Naive B cell (primary cell): ENCODE measurements at regions not wholly inside any gene's neighbourhood (a gene's known extent, or its start where the extent isn't known, plus 50 kb on each side); places are given as distances from the start of the nearest gene placed in this dataset.

ENCODE experiments used
- ATAC-seq, 2 donors: fragments of 150-1000 bp; cut with Tn5 transposase; 2 replicates each; pipeline ENCODE4 v1.10.0; 2021; ENCODE audit warnings: low read depth in 2 of 2, mild to moderate bottlenecking in 2 of 2, moderate library complexity in 2 of 2
- DNase-seq: peaks from one replicate; pipeline ENCODE4 v3.0.0; 2022
- H3K27ac Mint-ChIP-seq, 6 donors: one replicate each; pipeline ENCODE4 v1.8.0; 2020 to 2022; ENCODE audit warnings: mild to moderate bottlenecking in 6 of 6, mixed read lengths in 6 of 6, moderate library complexity in 5 of 6, inconsistent platforms in 2 of 6
- H3K27me3 Mint-ChIP-seq, 3 donors: one replicate each; pipeline ENCODE4 v1.8.0; 2021 to 2022; ENCODE audit warnings: mixed read lengths in 3 of 3, mild to moderate bottlenecking in 1 of 3
- H3K36me3 Mint-ChIP-seq, 2 donors: one replicate each; pipeline ENCODE4 v1.8.0; 2020 to 2022; ENCODE audit warnings: mixed read lengths in 2 of 2, inconsistent platforms in 1 of 2, mild to moderate bottlenecking in 1 of 2
- H3K4me1 Mint-ChIP-seq, 3 donors: one replicate each; pipeline ENCODE4 v1.8.0; 2020 to 2022; ENCODE audit warnings: mixed read lengths in 3 of 3, inconsistent platforms in 1 of 3, mild to moderate bottlenecking in 1 of 3, moderate library complexity in 1 of 3
- H3K4me3 Mint-ChIP-seq, 8 donors: one replicate each; pipeline ENCODE4 v1.8.0; 2020 to 2022; ENCODE audit warnings: mild to moderate bottlenecking in 8 of 8, mixed read lengths in 8 of 8, moderate library complexity in 8 of 8, inconsistent platforms in 2 of 8
- H3K9me3 Mint-ChIP-seq, 7 donors: one replicate each; pipeline ENCODE4 v1.8.0; 2020 to 2022; ENCODE audit warnings: mixed read lengths in 7 of 7, mild to moderate bottlenecking in 5 of 7, inconsistent platforms in 2 of 7, moderate library complexity in 1 of 7

GRCh38 chr11:27968461-27968860, 139.5 kb downstream of the KIF18A start:
- Mint-ChIP-seq H3K9me3 (peaks cover 0 to 7% (median 0%) of the 10 kb centered on the region in 7 donors), H3K27me3 (no peaks in the 10 kb centered on the region), H3K36me3 (no peaks in the 10 kb centered on the region), H3K4me3 (no peak overlapping the region), H3K27ac (no peak overlapping the region), H3K4me1 (no peaks in the 10 kb centered on the region)
- ATAC-seq, result no peak
- no peak for DNase-seq

GRCh38 chr11:27965559-27965958, 142.4 kb downstream of the KIF18A start:
- DNase-seq (no peak), ATAC-seq (no peak)
- peaks cover 0 to 4% (median 0%) of the 10 kb centered on the region in 7 donors for H3K9me3 Mint-ChIP-seq
- H3K36me3 Mint-ChIP-seq, result no peaks in the 10 kb centered on the region
- no peaks in the 10 kb centered on the region for H3K27me3 Mint-ChIP-seq
- no peak overlapping the region for H3K27ac Mint-ChIP-seq
- no peak overlapping the region for H3K4me3 Mint-ChIP-seq
- no peaks in the 10 kb centered on the region for H3K4me1 Mint-ChIP-seq

GRCh38 chr11:27963370-27963769, 144.6 kb downstream of the KIF18A start:
- H3K27me3 Mint-ChIP-seq, result peaks cover 0 to 6% (median 0%) of the 10 kb centered on the region in 3 donors
- ATAC-seq, result no peak
- H3K4me1 Mint-ChIP-seq, result no peaks in the 10 kb centered on the region

GRCh38 chr11:27949951-27950738, 157.8 kb downstream of the KIF18A start:
- Mint-ChIP-seq H3K4me1 (no peaks in the 10 kb centered on the region), H3K4me3 (no peak overlapping the region), H3K36me3 (no peaks in the 10 kb centered on the region), H3K9me3 (peaks cover 0 to 6% (median 2%) of the 10 kb centered on the region in 7 donors), H3K27me3 (peaks cover 0 to 11% (median 0%) of the 10 kb centered on the region in 3 donors), H3K27ac (no peak overlapping the region)
- DNase-seq (no peak), ATAC-seq (no peak)

More at GRCh38 chr11:27963370-27963769, 144.6 kb downstream of the KIF18A start:
- Mint-ChIP-seq H3K36me3 (no peaks in the 10 kb centered on the region), H3K9me3 (peaks cover 0 to 1% (median 0%) of the 10 kb centered on the region in 7 donors), H3K4me3 (no peak overlapping the region), H3K27ac (no peak overlapping the region)
- DNase-seq, result no peak

- no peak overlapping the region for H3K27ac Mint-ChIP-seq
- H3K4me3 Mint-ChIP-seq, result no peak overlapping the region
- H3K36me3 Mint-ChIP-seq, result no peaks in the 10 kb centered on the region
- no peak for ATAC-seq
- H3K4me1 Mint-ChIP-seq, result no peaks in the 10 kb centered on the region
- DNase-seq, result no peak
- peaks cover 0 to 5% (median 1%) of the 10 kb centered on the region in 7 donors for H3K9me3 Mint-ChIP-seq
- no peaks in the 10 kb centered on the region for H3K27me3 Mint-ChIP-seq
Measured at GRCh38 chr11:27945348-27945747, 162.6 kb downstream of the KIF18A start.

- no peak for DNase-seq
- no peaks in the 10 kb centered on the region for H3K27me3 Mint-ChIP-seq
- ATAC-seq, result no peak
- no peaks in the 10 kb centered on the region for H3K36me3 Mint-ChIP-seq
- H3K4me3 Mint-ChIP-seq, result no peak overlapping the region
- no peak overlapping the region for H3K27ac Mint-ChIP-seq
- H3K9me3 Mint-ChIP-seq, result peaks cover 0 to 9% (median 3%) of the 10 kb centered on the region in 7 donors
- H3K4me1 Mint-ChIP-seq, result no peaks in the 10 kb centered on the region
Measured at GRCh38 chr11:27938011-27938410, 169.9 kb downstream of the KIF18A start.

GRCh38 chr11:27934830-27935145, 173.2 kb downstream of the KIF18A start:
- Mint-ChIP-seq H3K9me3 (peaks cover 0 to 7% (median 3%) of the 10 kb centered on the region in 7 donors), H3K36me3 (no peaks in the 10 kb centered on the region), H3K27me3 (peaks cover 0 to 5% (median 0%) of the 10 kb centered on the region in 3 donors), H3K4me3 (no peak overlapping the region), H3K4me1 (no peaks in the 10 kb centered on the region), H3K27ac (no peak overlapping the region)
- no peak for ATAC-seq
- no peak for DNase-seq

- DNase-seq, result no peak
- no peak overlapping the region for H3K27ac Mint-ChIP-seq
- H3K9me3 Mint-ChIP-seq, result peaks cover 0 to 6% (median 3%) of the 10 kb centered on the region in 7 donors
- ATAC-seq, result no peak
- no peak overlapping the region for H3K4me3 Mint-ChIP-seq
- peaks cover 0 to 5% (median 0%) of the 10 kb centered on the region in 3 donors for H3K27me3 Mint-ChIP-seq
- H3K4me1 Mint-ChIP-seq, result no peaks in the 10 kb centered on the region
- no peaks in the 10 kb centered on the region for H3K36me3 Mint-ChIP-seq
Measured at GRCh38 chr11:27933992-27934829, 173.7 kb downstream of the KIF18A start.

- ATAC-seq (no peak), DNase-seq (no peak)
- peaks cover 0 to 9% (median 0%) of the 10 kb centered on the region in 3 donors for H3K27me3 Mint-ChIP-seq
- no peaks in the 10 kb centered on the region for H3K36me3 Mint-ChIP-seq
- no peaks in the 10 kb centered on the region for H3K4me1 Mint-ChIP-seq
- peaks cover 0 to 3% (median 0%) of the 10 kb centered on the region in 7 donors for H3K9me3 Mint-ChIP-seq
- peak overlapping the region in 1 of 6 donors; percentile 44 for H3K27ac Mint-ChIP-seq
- H3K4me3 Mint-ChIP-seq, result no peak overlapping the region
Measured at GRCh38 chr11:27931770-27932169, 176.2 kb downstream of the KIF18A start.

- no peaks in the 10 kb centered on the region for H3K4me1 Mint-ChIP-seq
- no peaks in the 10 kb centered on the region for H3K36me3 Mint-ChIP-seq
- ATAC-seq (no peak), DNase-seq (no peak)
- H3K27ac Mint-ChIP-seq, result no peak overlapping the region
- peaks cover 0 to 9% (median 0%) of the 10 kb centered on the region in 3 donors for H3K27me3 Mint-ChIP-seq
- H3K9me3 Mint-ChIP-seq, result peaks cover 0 to 3% (median 0%) of the 10 kb centered on the region in 7 donors
- no peak overlapping the region for H3K4me3 Mint-ChIP-seq
Measured at GRCh38 chr11:27930946-27931345, 177.0 kb downstream of the KIF18A start.

- H3K27ac Mint-ChIP-seq, result no peak overlapping the region
- DNase-seq, result no peak
- no peak overlapping the region for H3K4me3 Mint-ChIP-seq
- ATAC-seq, result no peak
- H3K27me3 Mint-ChIP-seq, result peaks cover 0 to 9% (median 0%) of the 10 kb centered on the region in 3 donors
- H3K36me3 Mint-ChIP-seq, result no peaks in the 10 kb centered on the region
- peaks cover 0 to 5% (median 0%) of the 10 kb centered on the region in 7 donors for H3K9me3 Mint-ChIP-seq
- no peaks in the 10 kb centered on the region for H3K4me1 Mint-ChIP-seq
Measured at GRCh38 chr11:27928809-27929208, 179.1 kb downstream of the KIF18A start.

- Mint-ChIP-seq H3K4me1 (no peaks in the 10 kb centered on the region), H3K9me3 (peaks cover 0 to 5% (median 0%) of the 10 kb centered on the region in 7 donors), H3K27ac (no peak overlapping the region), H3K27me3 (peaks cover 0 to 4% (median 0%) of the 10 kb centered on the region in 3 donors), H3K36me3 (no peaks in the 10 kb centered on the region), H3K4me3 (no peak overlapping the region)
- no peak for DNase-seq
- no peak for ATAC-seq
Measured at GRCh38 chr11:27926981-27927481, 180.9 kb downstream of the KIF18A start.

GRCh38 chr11:27926486-27926885, 181.5 kb downstream of the KIF18A start:
- Mint-ChIP-seq H3K4me1 (no peaks in the 10 kb centered on the region), H3K36me3 (no peaks in the 10 kb centered on the region), H3K27me3 (peaks cover 0 to 4% (median 0%) of the 10 kb centered on the region in 3 donors), H3K27ac (no peak overlapping the region), H3K4me3 (no peak overlapping the region), H3K9me3 (peaks cover 0 to 5% (median 0%) of the 10 kb centered on the region in 7 donors)
- ATAC-seq, result no peak
- no peak for DNase-seq
